Prostate gland (tissue), 2 donors: ENCODE measurements at regions not wholly inside any gene's neighbourhood (a gene's known extent, or its start where the extent isn't known, plus 50 kb on each side); places are given as distances from the start of the nearest gene placed in this dataset.

ENCODE experiments used
- DNase-seq: peaks from one replicate; pipeline ENCODE4 v3.0.0-alpha.2; 2019; ENCODE audit warnings: low spot score
- H3K27ac ChIP-seq, 2 donors: fragments of 200-600 bp; sonication (generic); 2 replicates each; pipeline ENCODE4 v1.5.1; 2017 to 2019
- H3K27me3 ChIP-seq: fragments of 200-600 bp; sonication (generic); replicated peaks from 2 replicates; pipeline ENCODE4 v1.5.1; 2019; ENCODE audit not compliant: insufficient read depth
- H3K36me3 ChIP-seq, 2 donors: fragments of 200-600 bp; sonication (generic); 1 replicate in 1 of 2; 2 replicates in 1 of 2; pipeline versions ENCODE4 v1.5.1 to v1.8.1; 2017 to 2019
- H3K4me1 ChIP-seq: fragments of 200-600 bp; sonication (generic); replicated peaks from 2 replicates; pipeline ENCODE4 v1.5.1; 2019
- H3K4me3 ChIP-seq, 2 donors: fragments of 200-600 bp; sonication (generic); 2 replicates each; pipeline ENCODE4 v1.5.1; 2017 to 2019
- H3K9me3 ChIP-seq: fragments of 200-600 bp; sonication (generic); 2 replicates; pipeline ENCODE4 v1.5.1; 2017
- POLR2A ChIP-seq: fragments of 450-650 bp; IDR thresholded peaks from one replicate; pipeline ENCODE4 v1.6.1; 2016; ENCODE audit warnings: antibody characterized with exemption, mild to moderate bottlenecking
- POLR2AphosphoS5 ChIP-seq: sonication (generic); formaldehyde crosslinking; IDR thresholded peaks from one replicate; pipeline ENCODE4 v1.6.1; 2017; ENCODE audit warnings: antibody characterized with exemption
- WGBS: methylation state at CpG from one replicate; pipeline ENCODE4 v1.1.5; 2018; 5-methylcytosine and 5-hydroxymethylcytosine counted together
- intact Hi-C: fragments of 100-400 bp; cut with DNase I; formaldehyde crosslinking; loops from one replicate; pipeline ENCODE4 v1.14.2; 2022
- TF ChIP-seq, protein P1 (sequence below), 4 experiments: fragments of 200-600 bp in 2 of 4; fragments of 450-650 bp in 2 of 4; sonication (generic) in 2 of 4; IDR thresholded peaks; 1 replicate in 3 of 4; 2 replicates in 1 of 4; pipeline ENCODE4 v1.5.1; 2016 to 2019; ENCODE audit warnings: antibody characterized with exemption in 4 of 4, mild to moderate bottlenecking in 2 of 4, moderate library complexity in 2 of 4

GRCh38 chr2:150358468-150358807 lies 129.0 kb downstream of the RND3 start:
- no peaks in the 10 kb centered on the region for H3K9me3 ChIP-seq
- no peak for DNase-seq
- no peak overlapping the region for H3K4me3 ChIP-seq
- WGBS = 99% methylated on average over 3 of the region's 3 CpGs
- intact Hi-C loops = no loop called here
- no peaks in the 10 kb centered on the region for H3K4me1 ChIP-seq
- no peaks in the 10 kb centered on the region for H3K27me3 ChIP-seq
- H3K36me3 ChIP-seq = no peaks in the 10 kb centered on the region
- H3K27ac ChIP-seq = no peak overlapping the region
- TF ChIP-seq POLR2A (no peak), POLR2AphosphoS5 (no peak)
- TF ChIP-seq, protein P1, sequence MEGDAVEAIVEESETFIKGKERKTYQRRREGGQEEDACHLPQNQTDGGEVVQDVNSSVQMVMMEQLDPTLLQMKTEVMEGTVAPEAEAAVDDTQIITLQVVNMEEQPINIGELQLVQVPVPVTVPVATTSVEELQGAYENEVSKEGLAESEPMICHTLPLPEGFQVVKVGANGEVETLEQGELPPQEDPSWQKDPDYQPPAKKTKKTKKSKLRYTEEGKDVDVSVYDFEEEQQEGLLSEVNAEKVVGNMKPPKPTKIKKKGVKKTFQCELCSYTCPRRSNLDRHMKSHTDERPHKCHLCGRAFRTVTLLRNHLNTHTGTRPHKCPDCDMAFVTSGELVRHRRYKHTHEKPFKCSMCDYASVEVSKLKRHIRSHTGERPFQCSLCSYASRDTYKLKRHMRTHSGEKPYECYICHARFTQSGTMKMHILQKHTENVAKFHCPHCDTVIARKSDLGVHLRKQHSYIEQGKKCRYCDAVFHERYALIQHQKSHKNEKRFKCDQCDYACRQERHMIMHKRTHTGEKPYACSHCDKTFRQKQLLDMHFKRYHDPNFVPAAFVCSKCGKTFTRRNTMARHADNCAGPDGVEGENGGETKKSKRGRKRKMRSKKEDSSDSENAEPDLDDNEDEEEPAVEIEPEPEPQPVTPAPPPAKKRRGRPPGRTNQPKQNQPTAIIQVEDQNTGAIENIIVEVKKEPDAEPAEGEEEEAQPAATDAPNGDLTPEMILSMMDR (IDR thresholded peaks at IDR 0.05) = no peak

DNA sequence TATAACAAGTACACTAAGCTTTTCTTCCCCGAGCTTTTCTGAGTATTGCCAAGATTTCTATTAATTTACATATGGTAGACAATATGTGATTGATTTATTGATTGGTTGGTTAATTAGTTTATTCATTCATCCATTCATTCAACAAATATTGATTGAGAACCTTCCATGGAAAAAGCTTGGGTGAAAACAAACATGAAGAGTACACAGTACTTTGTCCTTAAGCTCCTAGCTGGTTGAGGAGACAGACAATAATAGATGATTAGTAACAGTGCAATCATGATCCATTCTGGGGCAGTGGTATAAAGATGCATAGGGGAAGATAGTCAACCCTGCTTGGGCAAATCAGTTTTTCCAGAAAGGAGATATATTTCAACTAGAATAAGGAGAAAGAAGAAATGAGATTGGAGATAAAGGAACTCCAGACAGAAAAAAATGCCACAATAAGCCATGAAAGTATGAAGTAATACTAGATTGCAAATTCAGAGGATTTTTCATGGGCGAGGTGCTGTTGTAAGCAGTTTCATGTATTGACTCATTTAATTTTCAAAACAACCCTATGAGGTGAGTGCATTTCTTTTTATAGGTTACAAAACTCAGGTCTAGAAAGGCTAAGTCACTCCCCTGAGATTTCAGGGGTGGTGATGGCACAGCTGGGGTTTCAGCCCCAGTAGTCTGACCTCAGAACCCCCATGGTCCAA lies 129.5 kb downstream of the RND3 start:
- Histone ChIP-seq H3K27ac (no peak overlapping the region), H3K27me3 (no peaks in the 10 kb centered on the region), H3K4me3 (no peak overlapping the region), H3K4me1 (no peaks in the 10 kb centered on the region), H3K36me3 (no peaks in the 10 kb centered on the region), H3K9me3 (no peaks in the 10 kb centered on the region)
- DNase-seq = no peak
- TF ChIP-seq POLR2AphosphoS5 (no peak), POLR2A (no peak)
- TF ChIP-seq, protein P1 (IDR thresholded peaks at IDR 0.05) = no peak
- WGBS = 22% methylated on average over 2 of the region's 2 CpGs
- intact Hi-C loops = no loop called here

DNA sequence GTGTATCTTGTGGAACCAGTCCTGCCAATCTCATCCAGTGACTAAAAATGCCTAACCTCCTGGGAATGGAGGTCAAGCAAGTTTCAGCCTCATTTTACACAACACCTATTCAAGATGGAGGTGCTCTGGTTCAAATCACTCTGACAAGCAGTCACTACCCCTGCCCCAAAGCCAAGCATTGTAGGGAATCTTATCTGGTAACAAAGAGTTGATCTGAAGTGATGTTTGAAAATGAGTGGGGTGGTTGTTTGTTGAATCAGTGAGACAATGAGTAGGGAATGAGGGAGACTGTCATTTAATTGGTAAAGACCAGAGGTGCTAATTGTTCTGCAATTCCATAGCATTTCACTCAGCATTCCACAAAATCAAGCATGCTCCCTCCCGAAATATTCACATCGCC lies 132.0 kb downstream of the RND3 start:
- Histone ChIP-seq H3K9me3 (no peaks in the 10 kb centered on the region), H3K4me1 (no peaks in the 10 kb centered on the region), H3K27ac (no peak overlapping the region), H3K4me3 (no peak overlapping the region), H3K36me3 (no peaks in the 10 kb centered on the region), H3K27me3 (no peaks in the 10 kb centered on the region)
- TF ChIP-seq, protein P1 (IDR thresholded peaks at IDR 0.05) = no peak
- no peak for TF ChIP-seq POLR2AphosphoS5
- TF ChIP-seq POLR2A = no peak
- WGBS = 94% methylated on average over 2 of the region's 2 CpGs
- no peak for DNase-seq
- intact Hi-C loops = no loop called here

DNA sequence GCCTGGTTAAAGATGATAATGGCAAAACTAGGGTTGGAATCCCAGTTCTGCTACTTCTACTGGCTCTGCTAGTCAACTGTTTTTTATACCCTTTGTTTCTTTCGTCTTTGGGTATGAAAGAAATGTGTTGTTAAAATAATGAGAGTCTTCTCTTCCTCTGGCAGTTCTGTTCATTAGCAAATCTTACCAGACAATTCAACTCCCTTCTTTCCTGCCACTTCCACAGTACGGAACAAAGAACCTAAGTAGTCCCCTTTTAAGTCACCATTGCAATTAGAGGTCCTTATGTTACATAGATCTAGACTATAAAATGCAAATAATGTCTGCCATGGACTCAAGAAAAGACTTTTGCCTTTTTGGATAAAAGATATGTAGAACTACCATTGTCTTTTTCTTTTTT lies 134.1 kb downstream of the RND3 start:
- TF ChIP-seq POLR2AphosphoS5 = no peak
- Histone ChIP-seq H3K9me3 (no peaks in the 10 kb centered on the region), H3K4me1 (no peaks in the 10 kb centered on the region), H3K27ac (no peak overlapping the region), H3K4me3 (no peak overlapping the region), H3K36me3 (no peaks in the 10 kb centered on the region), H3K27me3 (no peaks in the 10 kb centered on the region)
- WGBS = 82% methylated on average over 2 of the region's 2 CpGs
- DNase-seq = no peak
- intact Hi-C loops = no loop called here

DNA sequence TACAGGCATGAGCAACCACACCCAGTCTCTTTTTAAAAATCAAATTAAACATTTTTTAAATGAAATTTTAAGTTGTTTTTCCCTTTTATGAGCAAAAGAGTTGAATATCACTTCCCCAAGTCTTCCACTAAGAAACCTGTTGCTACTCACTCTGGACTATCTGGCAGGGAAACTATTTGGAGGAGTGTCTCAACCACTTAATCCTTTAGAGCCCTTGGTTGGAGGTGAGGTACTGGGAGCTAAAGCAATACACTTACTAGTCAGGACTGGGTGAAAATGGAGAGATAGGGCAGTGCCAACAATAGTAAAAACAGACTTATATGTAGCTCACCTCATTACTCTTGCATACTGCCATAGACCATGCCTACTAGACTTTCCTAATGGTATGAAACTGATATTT lies 135.5 kb downstream of the RND3 start:
- H3K4me3 ChIP-seq = no peak overlapping the region
- no peak for DNase-seq
- no peak for TF ChIP-seq POLR2A
- no peak for TF ChIP-seq POLR2AphosphoS5
- TF ChIP-seq, protein P1 (IDR thresholded peaks at IDR 0.05) = no peak
- H3K4me1 ChIP-seq = no peaks in the 10 kb centered on the region
- intact Hi-C loops = no loop called here
- no peaks in the 10 kb centered on the region for H3K36me3 ChIP-seq
- H3K9me3 ChIP-seq = no peaks in the 10 kb centered on the region
- H3K27me3 ChIP-seq = no peaks in the 10 kb centered on the region
- H3K27ac ChIP-seq = no peak overlapping the region
